ENCODE measurements at regions not wholly inside any gene's neighbourhood (a gene's known extent, or its start where the extent isn't known, plus 50 kb on each side); places are given as distances from the start of the nearest gene placed in this dataset.

DNA sequence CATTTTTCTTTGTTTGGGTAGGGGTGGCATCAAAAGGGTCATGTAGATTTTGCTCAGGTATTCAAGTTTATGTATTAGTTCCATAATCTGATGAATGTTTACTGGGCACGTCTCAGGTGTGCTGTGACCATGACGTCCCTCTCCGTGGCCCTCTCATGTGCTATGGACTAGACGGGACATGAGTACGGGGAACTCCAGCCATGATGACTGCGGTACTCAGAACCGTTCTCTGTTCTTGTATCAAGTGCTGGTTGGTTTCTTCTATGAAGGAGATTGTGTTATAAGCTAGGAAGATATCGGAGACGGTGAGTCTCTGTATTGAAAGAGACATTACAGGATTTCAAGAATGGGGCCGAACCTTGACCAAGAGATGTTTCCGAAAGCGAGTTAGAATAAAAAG, 116.5 kb upstream of the ADARB2 start:
- TF ChIP-seq, protein P1, sequence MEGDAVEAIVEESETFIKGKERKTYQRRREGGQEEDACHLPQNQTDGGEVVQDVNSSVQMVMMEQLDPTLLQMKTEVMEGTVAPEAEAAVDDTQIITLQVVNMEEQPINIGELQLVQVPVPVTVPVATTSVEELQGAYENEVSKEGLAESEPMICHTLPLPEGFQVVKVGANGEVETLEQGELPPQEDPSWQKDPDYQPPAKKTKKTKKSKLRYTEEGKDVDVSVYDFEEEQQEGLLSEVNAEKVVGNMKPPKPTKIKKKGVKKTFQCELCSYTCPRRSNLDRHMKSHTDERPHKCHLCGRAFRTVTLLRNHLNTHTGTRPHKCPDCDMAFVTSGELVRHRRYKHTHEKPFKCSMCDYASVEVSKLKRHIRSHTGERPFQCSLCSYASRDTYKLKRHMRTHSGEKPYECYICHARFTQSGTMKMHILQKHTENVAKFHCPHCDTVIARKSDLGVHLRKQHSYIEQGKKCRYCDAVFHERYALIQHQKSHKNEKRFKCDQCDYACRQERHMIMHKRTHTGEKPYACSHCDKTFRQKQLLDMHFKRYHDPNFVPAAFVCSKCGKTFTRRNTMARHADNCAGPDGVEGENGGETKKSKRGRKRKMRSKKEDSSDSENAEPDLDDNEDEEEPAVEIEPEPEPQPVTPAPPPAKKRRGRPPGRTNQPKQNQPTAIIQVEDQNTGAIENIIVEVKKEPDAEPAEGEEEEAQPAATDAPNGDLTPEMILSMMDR (IDR thresholded peaks at IDR 0.05; ENCODE audit: low read depth, low read length, missing control alignments) = no peak
- H3K27ac ChIP-seq = no peak overlapping the region
- no peaks in the 10 kb centered on the region for H3K27me3 ChIP-seq (replicated peaks)
- in situ Hi-C loops (cut with HindIII; ENCODE audit: low pct_ligation_motif_present, low sequenced_read_pairs) = no loop called here
- H3K36me3 ChIP-seq (replicated peaks) = no peaks in the 10 kb centered on the region
- no peak for DNase-seq
- H3K4me3 ChIP-seq (ENCODE audit: low read depth, low read length) = no peak overlapping the region

DNA sequence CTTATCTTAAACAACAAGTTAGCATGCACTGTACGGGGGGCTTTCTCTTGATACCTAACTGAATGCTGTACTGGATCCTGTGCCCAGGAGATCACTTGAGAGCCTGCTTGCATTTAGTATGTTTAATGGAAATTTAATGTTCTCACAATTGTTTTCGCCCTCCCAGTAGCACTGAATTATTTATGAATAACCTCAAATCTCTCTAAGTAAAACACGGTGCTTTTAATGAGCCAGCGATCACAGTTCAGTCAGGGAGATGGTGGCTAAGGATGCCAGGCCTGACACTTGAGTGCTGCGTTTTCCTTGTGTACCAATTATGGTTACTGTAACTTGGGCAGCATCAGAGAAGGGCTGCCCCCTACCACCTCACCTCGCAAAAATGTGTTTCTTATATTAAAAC, 115.5 kb upstream of the ADARB2 start:
- TF ChIP-seq, protein P1 (IDR thresholded peaks at IDR 0.05; ENCODE audit: low read depth, low read length, missing control alignments) = no peak
- H3K27ac ChIP-seq = no peak overlapping the region
- no peaks in the 10 kb centered on the region for H3K27me3 ChIP-seq (replicated peaks)
- no peaks in the 10 kb centered on the region for H3K36me3 ChIP-seq (replicated peaks)
- no peak for DNase-seq
- in situ Hi-C loops (cut with HindIII; ENCODE audit: low pct_ligation_motif_present, low sequenced_read_pairs) = no loop called here
- H3K4me3 ChIP-seq (ENCODE audit: low read depth, low read length) = no peak overlapping the region

DNA sequence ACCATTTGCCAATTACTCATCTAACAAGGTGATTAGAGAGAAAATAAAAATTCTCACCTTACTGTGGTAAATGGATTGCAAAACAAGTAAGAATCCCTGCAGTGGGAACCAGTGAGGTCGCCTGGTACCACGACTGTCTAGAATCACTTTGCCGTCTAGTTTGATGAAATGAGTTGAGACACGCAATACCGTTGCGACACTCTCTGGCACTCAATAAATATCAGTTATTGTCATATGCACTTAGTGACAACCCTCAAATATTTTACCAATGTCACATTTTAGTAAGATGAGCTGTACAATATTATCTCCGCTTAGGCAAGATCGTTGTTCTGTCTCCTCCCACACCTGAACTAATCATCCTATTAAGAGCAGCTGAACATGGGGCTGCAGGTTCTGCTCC, 114.4 kb upstream of the ADARB2 start:
- no peak for DNase-seq
- Histone ChIP-seq H3K4me3 (ENCODE audit: low read depth, low read length) (no peak overlapping the region), H3K27me3 (replicated peaks) (no peaks in the 10 kb centered on the region), H3K36me3 (replicated peaks) (no peaks in the 10 kb centered on the region), H3K27ac (no peak overlapping the region)
- TF ChIP-seq, protein P1 (IDR thresholded peaks at IDR 0.05; ENCODE audit: low read depth, low read length, missing control alignments) = no peak
- in situ Hi-C loops (cut with HindIII; ENCODE audit: low pct_ligation_motif_present, low sequenced_read_pairs) = no loop called here

DNA sequence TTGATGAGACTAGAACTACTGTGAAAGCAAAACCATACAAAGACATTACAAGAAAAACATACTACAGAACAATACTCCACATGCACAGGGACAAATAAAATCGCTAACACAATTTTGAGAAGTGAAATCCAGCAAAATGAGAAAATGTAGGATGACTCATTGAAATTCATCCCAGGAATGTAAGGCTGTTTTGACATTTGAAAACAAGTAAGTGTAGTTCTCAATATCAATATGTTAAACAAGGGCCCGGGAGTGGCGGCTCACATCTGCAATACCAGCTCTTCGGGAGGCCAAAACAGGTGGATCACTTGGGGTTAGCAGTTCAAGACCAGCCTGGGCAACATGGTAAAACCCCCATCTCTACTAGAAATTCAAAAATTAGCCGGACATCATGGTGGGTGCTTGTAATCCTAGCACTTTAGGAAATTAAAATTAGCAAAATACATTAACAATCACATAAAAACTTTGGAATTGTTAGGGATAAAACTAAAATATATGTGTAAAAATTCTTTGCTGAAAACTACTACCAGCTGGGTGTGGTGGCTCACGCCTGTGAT, 113.7 kb upstream of the ADARB2 start:
- no peaks in the 10 kb centered on the region for H3K36me3 ChIP-seq (replicated peaks)
- H3K4me3 ChIP-seq (ENCODE audit: low read depth, low read length) = no peak overlapping the region
- no peak for DNase-seq
- in situ Hi-C loops (cut with HindIII; ENCODE audit: low pct_ligation_motif_present, low sequenced_read_pairs) = no loop called here
- no peaks in the 10 kb centered on the region for H3K27me3 ChIP-seq (replicated peaks)
- TF ChIP-seq, protein P1 (IDR thresholded peaks at IDR 0.05; ENCODE audit: low read depth, low read length, missing control alignments) = no peak
- no peak overlapping the region for H3K27ac ChIP-seq

DNA sequence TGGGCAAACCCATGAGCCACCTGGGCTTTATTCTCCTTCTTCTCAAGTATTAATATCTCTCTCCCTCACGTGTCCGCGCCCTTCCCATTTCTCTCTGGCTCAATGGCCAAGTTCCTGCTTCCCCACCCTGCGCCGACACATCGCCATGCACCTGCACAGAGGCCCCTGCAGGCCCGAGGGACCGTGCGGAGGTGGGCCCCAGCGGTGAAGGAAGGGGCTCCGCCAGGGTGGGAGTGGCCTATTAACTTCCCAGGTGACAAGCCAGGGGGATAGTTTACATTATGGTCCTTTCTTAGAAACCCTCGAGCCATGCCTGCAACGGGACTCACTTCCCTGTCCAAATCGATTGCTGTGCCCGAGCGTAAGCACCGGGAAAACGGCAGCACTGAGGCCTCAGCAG, 110.0 kb upstream of the ADARB2 start:
- no peaks in the 10 kb centered on the region for H3K27me3 ChIP-seq (replicated peaks)
- no peaks in the 10 kb centered on the region for H3K36me3 ChIP-seq (replicated peaks)
- H3K27ac ChIP-seq = no peak overlapping the region
- no peak overlapping the region for H3K4me3 ChIP-seq (ENCODE audit: low read depth, low read length)
- in situ Hi-C loops (cut with HindIII; ENCODE audit: low pct_ligation_motif_present, low sequenced_read_pairs) = no loop called here
- TF ChIP-seq, protein P1 (IDR thresholded peaks at IDR 0.05; ENCODE audit: low read depth, low read length, missing control alignments) = no peak
- no peak for DNase-seq

DNA sequence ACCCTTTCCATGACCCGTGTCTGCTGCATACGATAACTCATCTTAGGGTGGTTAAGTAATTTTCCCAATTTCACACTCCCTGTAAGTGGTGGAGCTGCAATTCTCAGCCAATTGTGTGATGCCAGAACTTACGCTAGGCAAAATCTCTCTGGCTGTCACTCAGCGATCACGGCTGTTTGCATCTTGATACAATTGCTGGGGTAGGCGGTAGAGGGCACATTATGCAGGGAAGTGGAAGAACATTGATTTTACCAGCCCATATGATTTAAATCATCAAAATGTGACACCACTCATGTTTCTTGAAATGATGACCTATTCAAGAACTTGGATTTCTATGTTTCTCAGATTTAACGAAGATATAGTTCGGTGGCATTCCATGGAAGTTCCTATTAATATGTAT, 108.7 kb upstream of the ADARB2 start:
- in situ Hi-C loops (cut with HindIII; ENCODE audit: low pct_ligation_motif_present, low sequenced_read_pairs) = no loop called here
- H3K27me3 ChIP-seq (replicated peaks) = no peaks in the 10 kb centered on the region
- no peak overlapping the region for H3K27ac ChIP-seq
- DNase-seq = no peak
- no peak overlapping the region for H3K4me3 ChIP-seq (ENCODE audit: low read depth, low read length)
- TF ChIP-seq, protein P1 (IDR thresholded peaks at IDR 0.05; ENCODE audit: low read depth, low read length, missing control alignments) = no peak
- H3K36me3 ChIP-seq (replicated peaks) = no peaks in the 10 kb centered on the region

All from brain microvascular endothelial cell (primary cell).